ENCODE measurements at regions not wholly inside any gene's neighbourhood (a gene's known extent, or its start where the extent isn't known, plus 50 kb on each side); places are given as distances from the start of the nearest gene placed in this dataset.
"Not testable (repeated sequence)": the region's sequence is repeated elsewhere in the genome, so short reads cannot be mapped to it uniquely, and the experiment has no call there.

GRCh38 chr15:85196697-85197096 is 183.7 kb upstream of the AKAP13 start:
- not testable (repeated sequence) for TF ChIP-seq CTCF (IDR thresholded peaks at IDR 0.05; ENCODE audit: low read depth, low read length, missing input control); TAF1 (conservative IDR thresholded peaks at IDR 0.05); JUND (IDR thresholded peaks at IDR 0.05); REST (IDR thresholded peaks at IDR 0.05); EGR1 (IDR thresholded peaks at IDR 0.05; ENCODE audit: low read depth in 2 of 2); GABPA (IDR thresholded peaks at IDR 0.05 in 1 of 2, conservative IDR thresholded peaks at IDR 0.05 in 1 of 2); ATF3 (IDR thresholded peaks at IDR 0.05); RAD21 (IDR thresholded peaks at IDR 0.05); RXRA (IDR thresholded peaks at IDR 0.05); ZBTB33 (IDR thresholded peaks at IDR 0.05)
